Prostate gland (tissue), 2 donors: ENCODE measurements at regions not wholly inside any gene's neighbourhood (a gene's known extent, or its start where the extent isn't known, plus 50 kb on each side); places are given as distances from the start of the nearest gene placed in this dataset.

Experiments
- DNase-seq: peaks from one replicate; pipeline ENCODE4 v3.0.0-alpha.2; 2019; ENCODE audit warnings: low spot score
- H3K27ac ChIP-seq, 2 donors: fragments of 200-600 bp; sonication (generic); 2 replicates each; pipeline ENCODE4 v1.5.1; 2017 to 2019
- H3K27me3 ChIP-seq: fragments of 200-600 bp; sonication (generic); replicated peaks from 2 replicates; pipeline ENCODE4 v1.5.1; 2019; ENCODE audit not compliant: insufficient read depth
- H3K36me3 ChIP-seq, 2 donors: fragments of 200-600 bp; sonication (generic); 1 replicate in 1 of 2; 2 replicates in 1 of 2; pipeline versions ENCODE4 v1.5.1 to v1.8.1; 2017 to 2019
- H3K4me1 ChIP-seq: fragments of 200-600 bp; sonication (generic); replicated peaks from 2 replicates; pipeline ENCODE4 v1.5.1; 2019
- H3K4me3 ChIP-seq, 2 donors: fragments of 200-600 bp; sonication (generic); 2 replicates each; pipeline ENCODE4 v1.5.1; 2017 to 2019
- H3K9me3 ChIP-seq: fragments of 200-600 bp; sonication (generic); 2 replicates; pipeline ENCODE4 v1.5.1; 2017
- POLR2A ChIP-seq: fragments of 450-650 bp; IDR thresholded peaks from one replicate; pipeline ENCODE4 v1.6.1; 2016; ENCODE audit warnings: antibody characterized with exemption, mild to moderate bottlenecking
- POLR2AphosphoS5 ChIP-seq: sonication (generic); formaldehyde crosslinking; IDR thresholded peaks from one replicate; pipeline ENCODE4 v1.6.1; 2017; ENCODE audit warnings: antibody characterized with exemption
- WGBS: methylation state at CpG from one replicate; pipeline ENCODE4 v1.1.5; 2018; 5-methylcytosine and 5-hydroxymethylcytosine counted together
- intact Hi-C: fragments of 100-400 bp; cut with DNase I; formaldehyde crosslinking; loops from one replicate; pipeline ENCODE4 v1.14.2; 2022
- TF ChIP-seq, protein P1 (sequence below), 4 experiments: fragments of 200-600 bp in 2 of 4; fragments of 450-650 bp in 2 of 4; sonication (generic) in 2 of 4; IDR thresholded peaks; 1 replicate in 3 of 4; 2 replicates in 1 of 4; pipeline ENCODE4 v1.5.1; 2016 to 2019; ENCODE audit warnings: antibody characterized with exemption in 4 of 4, mild to moderate bottlenecking in 2 of 4, moderate library complexity in 2 of 4

- H3K36me3 ChIP-seq = no peaks in the 10 kb centered on the region
- TF ChIP-seq POLR2A (no peak), POLR2AphosphoS5 (no peak)
- TF ChIP-seq, protein P1, sequence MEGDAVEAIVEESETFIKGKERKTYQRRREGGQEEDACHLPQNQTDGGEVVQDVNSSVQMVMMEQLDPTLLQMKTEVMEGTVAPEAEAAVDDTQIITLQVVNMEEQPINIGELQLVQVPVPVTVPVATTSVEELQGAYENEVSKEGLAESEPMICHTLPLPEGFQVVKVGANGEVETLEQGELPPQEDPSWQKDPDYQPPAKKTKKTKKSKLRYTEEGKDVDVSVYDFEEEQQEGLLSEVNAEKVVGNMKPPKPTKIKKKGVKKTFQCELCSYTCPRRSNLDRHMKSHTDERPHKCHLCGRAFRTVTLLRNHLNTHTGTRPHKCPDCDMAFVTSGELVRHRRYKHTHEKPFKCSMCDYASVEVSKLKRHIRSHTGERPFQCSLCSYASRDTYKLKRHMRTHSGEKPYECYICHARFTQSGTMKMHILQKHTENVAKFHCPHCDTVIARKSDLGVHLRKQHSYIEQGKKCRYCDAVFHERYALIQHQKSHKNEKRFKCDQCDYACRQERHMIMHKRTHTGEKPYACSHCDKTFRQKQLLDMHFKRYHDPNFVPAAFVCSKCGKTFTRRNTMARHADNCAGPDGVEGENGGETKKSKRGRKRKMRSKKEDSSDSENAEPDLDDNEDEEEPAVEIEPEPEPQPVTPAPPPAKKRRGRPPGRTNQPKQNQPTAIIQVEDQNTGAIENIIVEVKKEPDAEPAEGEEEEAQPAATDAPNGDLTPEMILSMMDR (IDR thresholded peaks at IDR 0.05) = no peak
- no peak overlapping the region for H3K27ac ChIP-seq
- no peak for DNase-seq
- no peak overlapping the region for H3K4me3 ChIP-seq
- H3K9me3 ChIP-seq = no peaks in the 10 kb centered on the region
- 84% methylated on average over 12 of the region's 12 CpGs for WGBS
- H3K4me1 ChIP-seq = no peaks in the 10 kb centered on the region
- intact Hi-C loops = no loop called here
- H3K27me3 ChIP-seq = no peaks in the 10 kb centered on the region
Observed at GRCh38 chr1:88036345-88037014, 647.6 kb upstream of the PKN2 start.

DNA sequence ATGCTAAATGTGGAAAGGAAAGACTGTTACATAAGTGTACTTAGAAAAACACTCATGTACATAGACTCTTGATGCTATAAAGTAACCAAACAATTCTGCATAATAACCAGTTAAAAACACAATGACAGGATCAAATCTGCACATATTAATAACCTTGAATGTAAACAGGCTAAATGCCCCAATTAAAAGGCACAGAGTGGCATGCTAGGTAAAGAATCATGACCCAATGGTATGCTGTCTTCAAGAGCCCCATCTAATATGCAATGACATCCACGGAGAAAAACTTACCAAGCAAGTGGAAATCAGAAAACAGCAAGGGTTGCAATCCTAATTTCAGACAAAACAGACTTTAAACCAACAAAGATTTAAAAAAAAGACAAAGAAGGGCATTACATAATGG, 644.8 kb upstream of the PKN2 start:
- H3K36me3 ChIP-seq = no peaks in the 10 kb centered on the region
- WGBS = 100% methylated on average over 1 of the region's 1 CpG
- H3K4me1 ChIP-seq = no peaks in the 10 kb centered on the region
- no peaks in the 10 kb centered on the region for H3K27me3 ChIP-seq
- no peaks in the 10 kb centered on the region for H3K9me3 ChIP-seq
- H3K4me3 ChIP-seq = no peak overlapping the region
- no peak overlapping the region for H3K27ac ChIP-seq
- no peak for DNase-seq
- intact Hi-C loops = no loop called here
- TF ChIP-seq, protein P1 (IDR thresholded peaks at IDR 0.05) = no peak
- no peak for TF ChIP-seq POLR2AphosphoS5
- no peak for TF ChIP-seq POLR2A

GRCh38 chr1:88043834-88044233, 640.2 kb upstream of the PKN2 start:
- no peak for DNase-seq
- Histone ChIP-seq H3K27me3 (no peaks in the 10 kb centered on the region), H3K4me1 (no peaks in the 10 kb centered on the region), H3K4me3 (no peak overlapping the region), H3K36me3 (no peaks in the 10 kb centered on the region), H3K9me3 (no peaks in the 10 kb centered on the region), H3K27ac (no peak overlapping the region)
- TF ChIP-seq POLR2AphosphoS5 (no peak), POLR2A (no peak)
- TF ChIP-seq, protein P1 (IDR thresholded peaks at IDR 0.05) = no peak
- intact Hi-C loops = no loop called here

GRCh38 chr1:88052167-88052566, 631.9 kb upstream of the PKN2 start:
- WGBS = 100% methylated on average over 1 of the region's 1 CpG
- Histone ChIP-seq H3K36me3 (no peaks in the 10 kb centered on the region), H3K27me3 (no peaks in the 10 kb centered on the region), H3K4me1 (no peaks in the 10 kb centered on the region), H3K27ac (no peak overlapping the region), H3K9me3 (no peaks in the 10 kb centered on the region), H3K4me3 (no peak overlapping the region)
- TF ChIP-seq, protein P1 (IDR thresholded peaks at IDR 0.05) = no peak
- TF ChIP-seq POLR2AphosphoS5 (no peak), POLR2A (no peak)
- DNase-seq = no peak
- intact Hi-C loops = no loop called here

- TF ChIP-seq POLR2AphosphoS5 (no peak), POLR2A (no peak)
- no peaks in the 10 kb centered on the region for H3K9me3 ChIP-seq
- no peak overlapping the region for H3K27ac ChIP-seq
- H3K27me3 ChIP-seq = no peaks in the 10 kb centered on the region
- no peaks in the 10 kb centered on the region for H3K36me3 ChIP-seq
- H3K4me1 ChIP-seq = no peaks in the 10 kb centered on the region
- intact Hi-C loops = no loop called here
- DNase-seq = no peak
- no peak overlapping the region for H3K4me3 ChIP-seq
- 89% methylated on average over 2 of the region's 2 CpGs for WGBS
Observed at GRCh38 chr1:88053065-88053464, 631.0 kb upstream of the PKN2 start.
